AG04450 (cell line): ENCODE measurements at regions not wholly inside any gene's neighbourhood (a gene's known extent, or its start where the extent isn't known, plus 50 kb on each side); places are given as distances from the start of the nearest gene placed in this dataset.

Source experiments
- CTCF ChIA-PET: fragments of 300-600, 350-600 bp; formaldehyde crosslinking; extraction: SDS; loops from one replicate; lab custom pipeline; 2022; ENCODE audit warnings: antibody characterized with exemption, inconsistent platforms; lab: Charles Lee
- POLR2A ChIA-PET: fragments of 350-600 bp; formaldehyde crosslinking; extraction: SDS; loops from one replicate; lab custom pipeline; 2021; ENCODE audit warnings: antibody characterized with exemption, inconsistent platforms; lab: Yijun Ruan, JAX
- DNase-seq: peaks from one replicate; pipeline ENCODE4 v3.0.0-alpha.2; 2011; ENCODE audit warnings: low read depth, low spot score
- H3K27ac ChIP-seq: one replicate; pipeline ENCODE4 v1.5.1; 2012; ENCODE audit warnings: low read depth, low read length, control low read depth
- H3K27me3 ChIP-seq: one replicate; pipeline ENCODE4 v1.6.0; 2012; ENCODE audit warnings: low read length; ENCODE audit not compliant: control insufficient read depth, insufficient read depth
- H3K4me3 ChIP-seq: 2 replicates; pipeline ENCODE4 v1.5.1; 2011; ENCODE audit warnings: mild to moderate bottlenecking, low read depth, low read length, control low read depth
- H3K9me3 ChIP-seq: 2 replicates; pipeline ENCODE4 v1.5.1; 2012; ENCODE audit warnings: low read length; ENCODE audit not compliant: control insufficient read depth, insufficient read depth
- TF ChIP-seq, protein P1 (sequence below): IDR thresholded peaks from 2 replicates; pipeline ENCODE4 v1.5.1; 2011; ENCODE audit warnings: low read depth, low read length, control low read depth, inconsistent platforms

DNA sequence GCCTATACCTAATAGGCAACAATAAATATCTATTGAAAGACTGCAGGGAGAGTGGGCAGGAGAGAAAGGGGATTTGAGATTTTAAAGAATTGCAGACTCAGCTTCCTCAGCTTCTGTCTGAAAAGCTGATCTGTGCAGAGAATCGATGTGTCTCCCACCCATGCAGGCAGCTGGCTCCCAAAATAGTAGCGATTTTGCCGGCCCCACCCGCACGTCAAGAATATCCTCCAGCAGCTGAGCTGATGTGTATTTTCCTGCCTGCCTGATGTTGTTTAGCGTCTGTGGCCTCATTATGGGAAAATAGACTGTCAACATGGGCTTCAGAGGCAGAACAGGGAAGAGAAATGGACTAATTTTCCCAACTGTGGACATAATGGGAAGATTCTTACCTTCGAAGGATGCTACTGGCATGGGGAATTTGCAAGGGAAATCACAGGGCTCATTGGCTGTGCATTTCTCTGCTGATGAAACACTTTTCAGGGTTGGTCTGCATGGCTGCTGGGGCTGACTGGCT, 699.8 kb downstream of the PTPRU start:
- TF ChIP-seq, protein P1, sequence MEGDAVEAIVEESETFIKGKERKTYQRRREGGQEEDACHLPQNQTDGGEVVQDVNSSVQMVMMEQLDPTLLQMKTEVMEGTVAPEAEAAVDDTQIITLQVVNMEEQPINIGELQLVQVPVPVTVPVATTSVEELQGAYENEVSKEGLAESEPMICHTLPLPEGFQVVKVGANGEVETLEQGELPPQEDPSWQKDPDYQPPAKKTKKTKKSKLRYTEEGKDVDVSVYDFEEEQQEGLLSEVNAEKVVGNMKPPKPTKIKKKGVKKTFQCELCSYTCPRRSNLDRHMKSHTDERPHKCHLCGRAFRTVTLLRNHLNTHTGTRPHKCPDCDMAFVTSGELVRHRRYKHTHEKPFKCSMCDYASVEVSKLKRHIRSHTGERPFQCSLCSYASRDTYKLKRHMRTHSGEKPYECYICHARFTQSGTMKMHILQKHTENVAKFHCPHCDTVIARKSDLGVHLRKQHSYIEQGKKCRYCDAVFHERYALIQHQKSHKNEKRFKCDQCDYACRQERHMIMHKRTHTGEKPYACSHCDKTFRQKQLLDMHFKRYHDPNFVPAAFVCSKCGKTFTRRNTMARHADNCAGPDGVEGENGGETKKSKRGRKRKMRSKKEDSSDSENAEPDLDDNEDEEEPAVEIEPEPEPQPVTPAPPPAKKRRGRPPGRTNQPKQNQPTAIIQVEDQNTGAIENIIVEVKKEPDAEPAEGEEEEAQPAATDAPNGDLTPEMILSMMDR: no peak
- Histone ChIP-seq H3K27ac (no peak overlapping the region), H3K9me3 (no peaks in the 10 kb centered on the region), H3K4me3 (no peak overlapping the region), H3K27me3 (no peaks in the 10 kb centered on the region)
- DNase-seq: no peak
- CTCF ChIA-PET: no interaction called here
- POLR2A ChIA-PET: no interaction called here

DNA sequence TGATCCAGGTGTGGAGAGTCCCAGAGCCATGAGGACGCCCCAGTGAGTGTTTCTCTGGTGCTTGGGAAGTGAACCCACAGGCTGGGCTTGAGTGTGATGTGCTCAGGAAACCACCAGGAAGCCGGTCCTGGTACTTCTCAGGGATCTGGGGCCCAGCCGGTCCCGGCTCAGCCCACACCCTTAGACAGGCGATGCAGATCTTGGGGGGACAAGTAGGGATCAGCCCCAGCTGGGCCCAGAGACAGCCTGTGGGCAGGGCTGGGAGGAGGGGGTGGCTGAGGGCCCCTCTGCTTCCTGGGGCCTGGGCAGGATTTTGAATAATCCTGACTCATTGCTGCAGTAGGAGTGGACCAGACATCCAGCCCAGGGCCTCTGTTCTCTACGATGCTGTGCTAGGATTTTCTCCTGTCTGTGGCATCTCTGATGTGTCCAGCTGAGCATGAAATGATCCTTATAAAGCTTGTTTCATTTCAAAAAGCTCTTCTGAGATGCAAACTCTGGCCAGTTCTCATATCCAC, 698.0 kb downstream of the PTPRU start:
- Histone ChIP-seq H3K9me3 (no peaks in the 10 kb centered on the region), H3K27ac (no peak overlapping the region), H3K27me3 (no peaks in the 10 kb centered on the region), H3K4me3 (no peak overlapping the region)
- POLR2A ChIA-PET: no interaction called here
- CTCF ChIA-PET: no interaction called here
- TF ChIP-seq, protein P1: no peak
- DNase-seq: no peak

DNA sequence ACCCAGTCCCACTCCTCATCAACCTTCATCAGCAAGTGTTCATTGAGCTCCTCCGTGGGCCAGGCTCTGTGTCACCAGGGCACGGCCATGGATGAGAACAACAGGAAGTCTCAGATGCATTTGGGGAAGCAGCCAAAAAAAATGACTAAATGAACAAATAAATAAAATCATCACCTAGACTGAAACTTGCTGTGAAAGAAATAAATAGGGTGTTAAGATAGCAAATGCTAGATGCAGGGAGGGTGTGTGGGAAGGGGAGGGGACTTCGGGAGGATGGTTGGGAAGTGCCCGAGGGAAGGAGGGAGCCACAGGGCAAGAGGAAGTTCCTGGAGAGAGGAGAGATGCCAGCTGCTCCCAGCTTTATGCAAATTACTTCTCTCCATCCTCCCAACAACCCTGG, 696.7 kb downstream of the PTPRU start:
- no peak for DNase-seq
- H3K27ac ChIP-seq: no peak overlapping the region
- POLR2A ChIA-PET: no interaction called here
- H3K27me3 ChIP-seq: no peaks in the 10 kb centered on the region
- TF ChIP-seq, protein P1: no peak
- CTCF ChIA-PET: no interaction called here
- no peak overlapping the region for H3K4me3 ChIP-seq
- no peaks in the 10 kb centered on the region for H3K9me3 ChIP-seq

DNA sequence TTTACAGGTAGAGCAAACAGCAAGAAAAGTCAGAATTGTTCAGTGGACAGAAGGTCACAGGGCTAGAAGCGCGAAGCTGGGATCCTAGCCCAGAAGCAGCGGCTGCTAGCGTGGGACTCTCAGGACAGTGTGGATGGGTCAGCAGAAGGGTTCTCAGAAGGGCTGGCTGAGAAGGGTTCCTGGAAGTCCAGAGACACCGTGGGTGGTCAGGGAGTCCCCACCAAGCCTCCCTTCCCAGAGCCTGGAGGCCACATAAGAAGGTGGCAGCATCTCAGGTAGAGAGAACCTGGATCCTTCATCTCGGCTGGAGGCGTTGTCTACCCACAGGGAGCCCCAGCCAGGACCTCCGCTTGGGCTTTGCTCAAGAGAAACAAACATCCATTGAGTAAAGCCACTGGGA, 696.3 kb downstream of the PTPRU start:
- DNase-seq: no peak
- no peaks in the 10 kb centered on the region for H3K9me3 ChIP-seq
- CTCF ChIA-PET: no interaction called here
- TF ChIP-seq, protein P1: no peak
- no peaks in the 10 kb centered on the region for H3K27me3 ChIP-seq
- H3K27ac ChIP-seq: no peak overlapping the region
- H3K4me3 ChIP-seq: no peak overlapping the region
- POLR2A ChIA-PET: no interaction called here

DNA sequence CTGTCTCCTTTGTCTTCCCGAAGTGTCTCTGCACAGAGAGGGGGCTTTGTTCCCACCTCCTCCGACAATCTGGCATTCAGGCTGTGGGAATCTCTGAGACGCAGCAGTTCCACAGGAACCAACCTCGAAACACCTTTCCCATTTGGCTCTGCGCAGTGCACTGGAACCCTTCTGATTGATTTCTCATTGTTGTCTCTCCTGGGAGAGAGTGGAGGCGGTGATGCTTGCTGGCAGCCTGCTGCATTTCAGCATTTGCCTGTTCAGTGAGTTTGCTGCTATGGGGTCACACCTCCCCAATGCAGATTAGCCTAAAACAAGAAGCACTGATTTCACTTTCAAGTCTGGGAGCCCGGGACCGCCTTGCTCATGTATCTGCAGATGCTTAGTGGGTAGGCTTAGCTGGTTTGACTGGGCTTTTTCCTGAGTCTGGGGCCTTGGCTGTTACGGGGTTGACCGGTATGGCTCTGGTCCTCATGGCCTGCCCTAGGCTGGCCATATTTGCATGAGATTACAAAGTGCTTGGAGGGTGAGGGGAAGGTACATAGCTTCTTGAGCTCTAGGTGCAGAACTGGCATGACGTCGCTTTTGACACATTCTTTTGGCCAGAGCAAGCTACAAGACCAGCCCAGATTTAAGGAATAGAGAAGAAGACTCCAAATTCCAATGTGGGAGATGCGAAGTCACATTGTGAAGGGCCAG, 695.3 kb downstream of the PTPRU start:
- ChIA-PET POLR2A (no interaction called here), CTCF (no interaction called here)
- H3K4me3 ChIP-seq: no peak overlapping the region
- no peak overlapping the region for H3K27ac ChIP-seq
- TF ChIP-seq, protein P1: no peak
- no peak for DNase-seq
- H3K27me3 ChIP-seq: no peaks in the 10 kb centered on the region
- H3K9me3 ChIP-seq: no peaks in the 10 kb centered on the region
